Progenitor cell of endocrine pancreas (in vitro differentiated cells): ENCODE measurements at regions not wholly inside any gene's neighbourhood (a gene's known extent, or its start where the extent isn't known, plus 50 kb on each side); places are given as distances from the start of the nearest gene placed in this dataset.

ENCODE experiments used
- DNase-seq: peaks from one replicate; pipeline ENCODE4 v3.0.0; 2021; ENCODE audit warnings: low spot score; ENCODE audit not compliant: unreplicated experiment
- H3K27ac Mint-ChIP-seq: 2 replicates; pipeline ENCODE4 v1.8.0; 2021; ENCODE audit warnings: mild to moderate bottlenecking, moderate library complexity, mixed read lengths
- H3K27me3 Mint-ChIP-seq: 2 replicates; pipeline ENCODE4 v1.8.0; 2021; ENCODE audit warnings: mixed read lengths
- H3K36me3 Mint-ChIP-seq: 2 replicates; pipeline ENCODE4 v1.8.0; 2022; ENCODE audit warnings: mixed read lengths; ENCODE audit not compliant: insufficient read depth
- H3K4me1 Mint-ChIP-seq: 2 replicates; pipeline ENCODE4 v1.8.0; 2021; ENCODE audit warnings: low read depth, mixed read lengths
- H3K4me3 Mint-ChIP-seq: 2 replicates; pipeline ENCODE4 v1.8.0; 2021; ENCODE audit warnings: low read depth, mild to moderate bottlenecking, moderate library complexity, mixed read lengths
- H3K9me3 Mint-ChIP-seq: 2 replicates; pipeline ENCODE4 v1.8.0; 2021; ENCODE audit warnings: low read depth, mixed read lengths
- CTCF ChIP-seq: fragments of 200-600 bp; sonication (generic); IDR thresholded peaks from one replicate; pipeline ENCODE4 v1.5.0; 2021; ENCODE audit warnings: antibody characterized with exemption, mild to moderate bottlenecking; ENCODE audit not compliant: unreplicated experiment

GRCh38 chr13:88426661-88427060, 755.5 kb downstream of the SLITRK5 start:
- Mint-ChIP-seq H3K27me3 (peaks cover 6% of the 10 kb centered on the region), H3K4me3 (no peak overlapping the region), H3K36me3 (peaks cover 2% of the 10 kb centered on the region), H3K4me1 (peaks cover 7% of the 10 kb centered on the region), H3K27ac (no peak overlapping the region), H3K9me3 (peaks cover 7% of the 10 kb centered on the region)
- DNase-seq, result no peak
- no peak for TF ChIP-seq CTCF

- H3K4me3 Mint-ChIP-seq, result no peak overlapping the region
- peaks cover 6% of the 10 kb centered on the region for H3K27me3 Mint-ChIP-seq
- no peak for DNase-seq
- no peak for TF ChIP-seq CTCF
- H3K27ac Mint-ChIP-seq, result no peak overlapping the region
- peaks cover 7% of the 10 kb centered on the region for H3K4me1 Mint-ChIP-seq
- H3K9me3 Mint-ChIP-seq, result peaks cover 24% of the 10 kb centered on the region
- H3K36me3 Mint-ChIP-seq, result peaks cover 2% of the 10 kb centered on the region
Measured at GRCh38 chr13:88429862-88430261, 758.7 kb downstream of the SLITRK5 start.

- no peak for TF ChIP-seq CTCF
- DNase-seq, result no peak
- no peak overlapping the region for H3K27ac Mint-ChIP-seq
- no peaks in the 10 kb centered on the region for H3K27me3 Mint-ChIP-seq
- H3K4me1 Mint-ChIP-seq, result peaks cover 3% of the 10 kb centered on the region
- H3K9me3 Mint-ChIP-seq, result peaks cover 33% of the 10 kb centered on the region
- H3K36me3 Mint-ChIP-seq, result no peaks in the 10 kb centered on the region
- no peak overlapping the region for H3K4me3 Mint-ChIP-seq
Measured at GRCh38 chr13:88434953-88435352, 763.8 kb downstream of the SLITRK5 start.

GRCh38 chr13:88436974-88437373, 765.8 kb downstream of the SLITRK5 start:
- H3K4me1 Mint-ChIP-seq, result no peaks in the 10 kb centered on the region
- H3K4me3 Mint-ChIP-seq, result no peak overlapping the region
- no peak for DNase-seq
- no peak for TF ChIP-seq CTCF
- no peak overlapping the region for H3K27ac Mint-ChIP-seq
- H3K27me3 Mint-ChIP-seq, result no peaks in the 10 kb centered on the region
- H3K36me3 Mint-ChIP-seq, result no peaks in the 10 kb centered on the region
- peaks cover 30% of the 10 kb centered on the region for H3K9me3 Mint-ChIP-seq

GRCh38 chr13:88450515-88450914, 779.3 kb downstream of the SLITRK5 start:
- Mint-ChIP-seq H3K9me3 (peaks cover 3% of the 10 kb centered on the region), H3K4me1 (no peaks in the 10 kb centered on the region), H3K4me3 (no peak overlapping the region), H3K27ac (no peak overlapping the region), H3K27me3 (no peaks in the 10 kb centered on the region), H3K36me3 (no peaks in the 10 kb centered on the region)
- no peak for DNase-seq
- no peak for TF ChIP-seq CTCF
